ENCODE measurements at regions not wholly inside any gene's neighbourhood (a gene's known extent, or its start where the extent isn't known, plus 50 kb on each side); places are given as distances from the start of the nearest gene placed in this dataset.

- TF ChIP-seq POLR2A (IDR thresholded peaks at IDR 0.05) (no peak), CTCF (IDR thresholded peaks at IDR 0.05) (no peak), POLR2AphosphoS5 (IDR thresholded peaks at IDR 0.05) (no peak)
Measured at GRCh38 chr20:52305024-52305645, 113.6 kb upstream of the ZFP64 start.

Measured in prostate gland (tissue), 2 donors.